Hematopoietic multipotent progenitor cell treated with erythropoietin and hydrocortisone succinate and interleukin-3 and kit ligand, for 4 days (in vitro differentiated cells): ENCODE measurements at regions not wholly inside any gene's neighbourhood (a gene's known extent, or its start where the extent isn't known, plus 50 kb on each side); places are given as distances from the start of the nearest gene placed in this dataset.
"Not testable (repeated sequence)": the region's sequence is repeated elsewhere in the genome, so short reads cannot be mapped to it uniquely, and the experiment has no call there.

Experiments used
- DNase-seq: peaks from one replicate; pipeline ENCODE4 v3.0.0-alpha.2; 2015

DNA sequence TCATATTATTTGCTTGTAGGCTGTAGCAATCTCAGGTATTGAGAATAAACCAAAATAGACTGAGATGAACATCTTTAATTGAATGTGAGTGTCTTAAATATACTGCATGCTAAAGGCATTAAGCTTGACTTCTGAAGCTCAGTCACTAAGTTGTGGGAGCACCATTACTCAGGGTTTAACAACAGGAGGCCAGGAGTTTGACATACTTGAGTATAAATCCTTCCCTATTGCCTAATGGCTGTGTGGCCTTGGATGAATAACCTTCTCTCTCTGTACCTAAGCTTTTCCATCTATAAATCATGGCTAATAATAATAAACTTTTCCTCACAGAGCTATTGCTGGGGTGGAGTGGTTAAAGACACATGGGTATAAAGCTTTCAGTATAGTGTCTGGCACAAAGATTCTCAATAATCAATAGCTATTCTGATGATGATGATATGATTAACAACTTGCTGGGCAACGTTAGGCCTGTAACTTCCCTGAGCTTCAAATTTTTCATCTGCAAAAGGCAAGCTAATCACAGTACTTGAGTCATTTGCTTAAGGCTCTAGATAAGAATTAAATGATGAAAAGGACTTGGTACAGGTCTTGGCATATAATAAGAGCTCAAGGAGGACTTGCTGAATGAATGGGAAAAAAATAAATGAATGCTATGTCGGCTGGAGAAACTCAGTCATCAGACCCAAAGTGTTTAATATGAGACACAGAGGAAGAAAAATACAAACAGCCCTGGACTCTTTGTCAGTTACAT, 174.0 kb upstream of the IL12B start:
- DNase-seq: no peak

- peak; percentile 7 for DNase-seq
Measured at GRCh38 chr5:159504857-159505304, 174.6 kb upstream of the IL12B start.

DNA sequence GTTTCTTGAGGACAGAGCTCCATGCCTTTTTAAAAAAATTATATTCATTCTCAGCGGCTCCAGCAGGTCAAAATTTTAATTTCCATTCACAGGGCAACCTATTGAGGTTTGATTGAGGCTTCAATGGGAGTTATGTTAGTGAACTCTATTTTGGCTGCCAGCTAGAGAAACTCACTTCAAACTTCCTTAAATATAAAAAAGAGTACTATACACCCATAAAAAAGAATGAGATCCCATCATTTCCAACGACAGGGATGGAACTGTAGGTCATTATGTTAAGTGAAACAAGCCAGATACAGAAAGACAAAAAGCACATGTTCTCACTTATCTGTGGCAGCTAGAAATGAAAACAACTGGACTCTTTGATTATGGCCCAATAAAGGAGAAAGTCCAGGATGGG, 176.8 kb upstream of the IL12B start:
- DNase-seq: no peak

DNA sequence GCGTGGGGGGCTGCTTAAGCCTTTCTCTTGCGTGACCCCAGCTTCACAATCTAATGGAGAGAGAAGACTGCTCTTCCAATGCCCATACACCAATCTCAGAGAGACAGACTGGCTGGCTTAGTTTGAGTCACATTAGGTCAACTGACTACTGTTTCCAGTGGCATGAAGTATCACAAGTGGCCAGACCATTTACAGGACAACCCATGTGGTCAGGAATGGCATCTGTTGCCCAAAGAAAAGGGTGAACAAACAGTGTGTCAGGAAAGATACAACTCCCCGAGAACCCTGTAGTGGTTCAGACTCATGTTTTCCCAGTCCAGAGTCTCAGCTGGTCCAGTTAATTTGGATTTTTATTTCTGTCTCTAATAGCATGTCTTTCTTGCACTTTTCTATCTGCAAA, 177.4 kb upstream of the IL12B start:
- DNase-seq: no peak

- DNase-seq: no peak
Measured at GRCh38 chr5:159508344-159508743, 178.1 kb upstream of the IL12B start.

GRCh38 chr5:159509002-159509660, 178.8 kb upstream of the IL12B start:
- DNase-seq: no peak

- DNase-seq: no peak
Measured at GRCh38 chr5:159510282-159510681, 180.0 kb upstream of the IL12B start.

- no peak for DNase-seq
Measured at GRCh38 chr5:159511570-159511969, 181.3 kb upstream of the IL12B start.

- no peak for DNase-seq
Measured at GRCh38 chr5:159512064-159512463, 181.8 kb upstream of the IL12B start.

DNA sequence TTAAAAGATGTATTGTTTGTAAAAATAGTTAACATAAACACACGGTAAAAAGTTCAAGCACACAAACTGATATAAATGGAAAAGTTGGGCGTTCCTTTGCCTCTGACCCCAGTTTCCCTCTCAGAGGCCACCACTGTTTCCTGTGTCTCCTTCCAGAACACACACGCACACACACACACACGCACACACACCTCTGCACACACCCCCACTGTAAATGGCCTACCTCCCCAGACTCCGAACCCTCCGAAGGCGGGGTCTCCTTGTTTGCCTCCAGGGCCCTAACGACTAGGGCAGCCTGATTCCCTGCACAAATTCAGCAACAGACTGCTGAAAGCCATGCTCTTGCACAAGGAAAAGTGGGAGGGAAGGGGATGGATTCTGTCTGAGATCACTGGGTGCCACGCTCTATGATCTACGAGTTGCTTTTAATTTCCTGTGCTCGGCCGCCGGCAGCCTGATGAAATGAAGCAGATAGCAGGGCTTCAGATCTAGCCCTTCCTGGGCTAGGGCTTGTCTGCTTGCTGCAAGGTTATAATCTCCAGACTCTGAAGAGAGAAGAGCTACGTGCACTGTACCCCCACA, 184.0 kb upstream of the IL12B start:
- no peak for DNase-seq

GRCh38 chr5:159515197-159515596, 184.9 kb upstream of the IL12B start:
- DNase-seq: no peak

- peak; percentile 69 for DNase-seq
Measured at GRCh38 chr5:159515909-159516415, 185.7 kb upstream of the IL12B start.

GRCh38 chr5:159518371-159518770, 188.1 kb upstream of the IL12B start:
- no peak for DNase-seq

DNA sequence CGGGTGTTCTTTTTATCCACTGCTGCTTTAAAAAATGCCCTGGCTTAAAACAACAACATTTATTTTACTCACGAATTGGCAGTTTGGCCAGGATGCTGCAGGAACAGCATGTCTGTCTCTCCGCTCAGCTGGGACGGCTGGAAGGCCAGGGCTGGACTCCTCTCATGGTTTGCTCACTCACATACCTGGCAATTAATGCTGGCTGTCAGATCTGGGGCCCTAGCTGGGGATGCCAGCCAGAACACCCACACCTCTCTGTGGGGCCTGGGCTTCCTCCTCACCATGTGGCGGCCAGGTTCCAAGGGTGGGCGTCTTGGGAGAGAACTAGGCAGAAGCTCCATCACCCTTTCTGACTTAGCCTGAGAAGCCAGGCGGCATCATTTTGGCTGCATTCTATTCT, 189.1 kb upstream of the IL12B start:
- DNase-seq: no peak

DNA sequence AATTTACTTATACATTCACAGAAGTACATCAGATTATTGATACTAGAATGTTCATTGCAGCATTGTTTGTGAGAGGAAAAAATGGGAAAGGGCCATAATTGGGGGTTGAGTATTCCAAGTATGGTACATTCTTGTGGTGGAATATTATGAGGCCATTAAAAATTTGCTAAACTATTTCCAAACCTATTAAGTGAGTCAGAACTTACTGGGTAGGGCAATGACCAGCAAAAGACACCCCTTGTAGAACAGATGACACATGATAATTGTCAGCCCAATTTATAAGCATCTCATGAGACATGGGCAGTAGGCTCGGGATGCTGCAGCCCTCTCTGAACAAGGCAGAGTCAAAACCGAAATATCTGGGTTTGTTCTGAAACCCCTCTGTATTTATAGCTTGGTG, 192.6 kb upstream of the IL12B start:
- DNase-seq: no peak

- not testable (repeated sequence) for DNase-seq
Measured at GRCh38 chr5:159524279-159524678, 194.0 kb upstream of the IL12B start.

- no peak for DNase-seq
Measured at GRCh38 chr5:159525117-159525516, 194.8 kb upstream of the IL12B start.

- no peak for DNase-seq
Measured at GRCh38 chr5:159527546-159528254, 197.4 kb upstream of the IL12B start.

DNA sequence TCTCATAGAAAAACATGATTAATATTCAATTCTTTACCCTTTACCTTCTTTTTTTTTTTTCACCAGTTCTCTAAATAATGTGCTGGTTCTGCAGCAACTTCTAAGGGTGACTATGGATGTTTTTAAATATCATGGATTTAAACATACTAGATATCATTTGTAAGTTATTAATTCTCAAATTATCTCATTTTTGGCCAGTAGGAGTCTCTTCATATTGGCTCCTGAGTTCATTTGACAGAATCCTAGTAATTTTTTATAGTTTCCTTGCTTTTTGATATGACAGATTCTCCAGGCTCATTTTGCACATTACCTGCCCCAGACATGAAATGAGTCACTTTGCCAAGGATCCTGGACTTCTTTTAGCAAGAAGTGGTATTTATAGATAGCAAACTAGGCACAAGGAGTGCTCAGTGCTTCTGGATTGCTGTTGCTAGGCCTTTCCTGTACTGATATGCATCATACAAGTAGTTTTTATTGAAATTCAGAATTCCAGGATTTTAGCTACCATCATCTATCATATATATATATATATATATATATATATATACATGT, 201.3 kb upstream of the IL12B start:
- peak; percentile 6 for DNase-seq

DNA sequence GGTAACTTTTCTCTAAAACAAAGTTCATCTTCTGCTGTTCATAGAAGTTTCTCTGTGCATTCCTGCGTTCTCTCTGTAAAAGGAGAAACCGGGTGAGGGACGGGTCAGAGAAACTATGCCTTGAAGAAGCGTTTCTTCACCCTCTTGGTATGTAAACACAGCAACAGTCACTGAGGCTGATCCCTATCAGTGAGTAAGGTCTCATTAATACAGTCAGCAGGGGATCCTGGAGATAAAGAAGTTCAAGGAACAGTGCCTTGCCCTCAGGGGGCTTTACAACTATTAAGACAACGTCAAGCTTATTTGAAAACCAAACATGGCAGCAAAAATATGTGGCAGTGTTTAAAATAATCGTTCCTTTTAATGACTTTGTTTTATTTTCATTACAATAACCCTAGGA, 202.9 kb upstream of the IL12B start:
- no peak for DNase-seq

DNA sequence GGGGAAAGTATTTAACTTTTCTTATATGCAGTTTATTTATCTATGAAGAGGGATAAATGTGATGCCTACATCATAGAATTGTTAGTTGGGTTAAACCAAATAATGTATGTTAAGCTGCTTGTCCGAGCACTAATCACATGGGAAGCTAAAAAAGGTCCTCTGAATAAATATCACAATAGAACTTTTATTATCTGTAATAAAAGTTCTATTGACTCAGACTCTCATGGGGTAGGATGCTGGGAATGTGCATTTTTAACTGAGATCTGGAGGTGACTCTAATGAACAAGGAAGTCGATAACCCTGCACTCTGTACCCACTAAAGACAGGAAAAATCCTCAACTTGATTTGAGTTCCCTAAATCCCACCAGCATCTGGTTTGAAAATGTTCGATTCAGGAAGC, 205.9 kb upstream of the IL12B start:
- no peak for DNase-seq

- DNase-seq: no peak
Measured at GRCh38 chr5:159536646-159537045, 206.4 kb upstream of the IL12B start.

DNA sequence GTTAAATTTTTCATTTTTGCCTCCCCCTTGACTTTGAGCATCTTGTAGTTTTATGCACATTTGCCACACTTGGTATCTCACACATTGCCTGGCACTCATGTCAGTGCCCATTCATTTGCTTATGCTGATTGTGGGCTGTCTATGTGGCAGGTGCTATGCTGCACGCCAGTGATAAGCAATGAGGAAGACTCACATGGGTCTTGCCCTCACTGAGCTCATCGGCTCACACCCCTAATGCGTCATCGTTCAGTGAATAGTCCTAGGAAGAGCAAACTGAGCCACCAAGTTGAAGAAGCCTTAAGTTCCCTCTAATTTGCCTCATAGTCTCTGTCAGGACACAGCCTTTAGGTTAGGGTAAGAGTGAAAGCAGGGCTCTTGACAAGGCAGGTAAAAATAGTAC, 209.4 kb upstream of the IL12B start:
- peak; percentile 67 for DNase-seq
